HG02642 (cell line): ENCODE measurements at regions not wholly inside any gene's neighbourhood (a gene's known extent, or its start where the extent isn't known, plus 50 kb on each side); places are given as distances from the start of the nearest gene placed in this dataset.
"Not testable (repeated sequence)": the region's sequence is repeated elsewhere in the genome, so short reads cannot be mapped to it uniquely, and the experiment has no call there.

Experiments
- ATAC-seq: cut with Tn5 transposase; IDR thresholded peaks from one replicate; pipeline ENCODE4 v1.9.1; 2021; ENCODE audit warnings: mild to moderate bottlenecking; ENCODE audit not compliant: unreplicated experiment, poor library complexity

DNA sequence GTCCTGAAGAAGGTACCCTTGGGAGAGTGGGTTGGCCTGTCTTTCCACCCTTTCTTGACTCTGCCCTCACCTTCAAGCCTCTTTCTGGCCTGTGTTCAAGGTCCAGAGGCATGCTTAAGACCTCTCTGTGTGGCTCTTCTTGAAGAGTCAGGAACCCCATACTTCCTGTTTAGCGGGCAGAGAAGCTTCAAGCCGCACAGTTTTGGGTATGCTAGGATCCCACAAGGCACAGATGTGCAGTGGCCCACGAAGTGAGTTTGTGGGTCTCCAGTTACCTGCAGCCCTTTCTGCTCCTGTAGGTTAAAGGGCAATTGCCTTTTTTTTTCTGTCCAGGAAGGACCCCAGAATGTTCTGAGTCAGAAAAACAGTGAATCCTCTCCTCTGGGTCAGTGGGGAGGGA, 87.4 kb upstream of the FCGR1A start:
- not testable (repeated sequence) for ATAC-seq

DNA sequence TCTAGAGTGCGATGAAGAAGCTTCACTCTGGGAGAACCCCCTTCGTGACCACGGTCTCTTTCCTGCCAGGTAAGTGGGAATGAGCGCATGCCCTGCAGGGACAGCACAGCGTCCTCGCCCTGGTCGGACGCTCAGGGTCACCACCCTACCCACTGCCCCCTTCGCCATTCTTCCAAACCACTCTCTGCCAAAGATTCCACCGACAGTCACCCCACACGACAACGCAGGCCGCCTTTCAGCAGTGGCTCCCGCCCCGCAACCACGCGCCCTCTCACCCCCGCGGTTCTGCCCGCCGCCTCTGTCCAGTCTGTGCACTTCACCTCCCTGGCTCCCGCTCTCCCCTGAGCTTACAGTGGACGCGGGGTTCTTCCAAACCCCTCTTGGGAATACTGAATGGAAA, 82.3 kb upstream of the FCGR1A start:
- not testable (repeated sequence) for ATAC-seq

- ATAC-seq, result not testable (repeated sequence)
Measured at GRCh38 chr1:149700677-149701567, 81.6 kb upstream of the FCGR1A start.

- peak; percentile 92 for ATAC-seq
Measured at GRCh38 chr1:149708192-149708853, 74.2 kb upstream of the FCGR1A start.

DNA sequence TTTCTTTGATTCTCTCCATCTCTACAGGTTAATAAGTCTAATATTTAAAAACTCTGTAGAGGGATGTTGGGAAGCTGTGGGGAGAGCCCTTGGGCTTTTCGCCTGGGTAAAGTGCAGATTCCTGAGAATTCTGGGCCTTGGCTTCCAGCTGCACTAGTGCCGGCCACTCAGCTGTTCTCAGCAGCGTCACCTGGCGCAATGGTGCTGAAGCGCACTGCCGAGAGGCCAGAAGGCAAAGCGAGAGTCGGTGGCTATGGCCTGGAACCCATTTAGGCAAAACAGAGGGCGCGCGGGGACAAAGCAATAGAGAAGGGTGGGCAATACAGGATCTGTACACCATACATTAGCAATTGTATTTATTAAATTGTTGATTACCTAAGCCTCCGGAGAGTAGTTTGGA, 70.8 kb upstream of the FCGR1A start:
- ATAC-seq, result not testable (repeated sequence)

DNA sequence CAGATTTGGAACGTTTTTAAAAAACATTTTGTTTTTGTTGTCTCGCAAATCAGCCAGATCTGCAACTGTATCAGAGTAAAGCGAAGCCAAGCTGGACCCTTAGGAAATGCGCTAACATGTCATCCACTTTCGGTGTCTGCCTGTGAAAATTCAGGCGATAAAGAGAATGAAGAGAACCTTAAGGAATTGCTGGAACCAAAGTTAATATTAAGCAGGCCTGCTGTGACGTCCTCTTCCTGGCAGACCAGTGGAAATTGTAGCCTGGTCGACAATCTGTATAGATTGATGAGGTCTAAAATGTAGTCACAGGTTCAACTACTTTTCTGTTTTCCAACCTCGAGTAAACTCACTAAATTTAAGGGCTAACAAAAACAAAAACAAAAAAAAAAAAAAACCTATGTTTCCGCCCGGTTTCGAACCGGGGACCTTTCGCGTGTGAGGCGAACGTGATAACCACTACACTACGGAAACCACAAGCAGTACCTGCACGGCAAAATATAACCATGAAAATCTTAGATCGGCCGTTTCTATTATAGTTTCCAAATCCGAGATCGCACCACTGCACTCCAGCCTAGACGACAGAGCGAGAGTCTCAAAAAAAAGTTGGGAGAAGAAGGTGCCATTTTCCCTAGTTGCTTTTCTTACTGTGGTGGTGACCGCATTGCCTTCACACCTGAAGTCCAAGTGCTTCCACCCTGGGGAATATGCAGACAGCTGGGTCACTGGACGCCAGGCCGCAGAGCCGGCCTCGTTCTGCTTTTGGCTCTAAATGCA, 70.2 kb upstream of the FCGR1A start:
- not testable (repeated sequence) for ATAC-seq

- ATAC-seq, result not testable (repeated sequence)
Measured at GRCh38 chr1:149713513-149713912, 69.0 kb upstream of the FCGR1A start.

GRCh38 chr1:149713952-149714351, 68.5 kb upstream of the FCGR1A start:
- not testable (repeated sequence) for ATAC-seq

- ATAC-seq, result not testable (repeated sequence)
Measured at GRCh38 chr1:149724618-149725302, 57.7 kb upstream of the FCGR1A start.

DNA sequence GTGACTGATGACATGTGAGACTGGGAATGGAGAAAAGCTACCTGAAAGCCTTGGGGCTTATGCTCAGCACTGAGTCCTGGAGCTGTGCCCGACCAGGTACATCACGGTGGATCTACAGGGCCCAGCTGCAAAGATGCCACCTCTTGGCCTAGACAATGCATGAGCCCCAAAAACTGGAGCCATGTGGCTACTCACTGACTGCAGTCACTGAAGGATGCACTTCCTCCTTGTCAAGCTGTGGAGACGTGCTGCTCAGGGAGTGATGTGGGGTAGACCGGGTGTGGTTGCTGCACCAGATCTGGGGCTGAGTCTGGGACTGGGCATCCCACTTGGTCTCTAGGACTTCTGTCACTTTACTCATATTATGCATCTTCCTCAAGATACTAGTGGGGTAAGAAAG, 55.8 kb upstream of the FCGR1A start:
- not testable (repeated sequence) for ATAC-seq

GRCh38 chr1:149728598-149728997, 53.9 kb upstream of the FCGR1A start:
- ATAC-seq, result not testable (repeated sequence)
